ENCODE measurements at regions not wholly inside any gene's neighbourhood (a gene's known extent, or its start where the extent isn't known, plus 50 kb on each side); places are given as distances from the start of the nearest gene placed in this dataset.

DNA sequence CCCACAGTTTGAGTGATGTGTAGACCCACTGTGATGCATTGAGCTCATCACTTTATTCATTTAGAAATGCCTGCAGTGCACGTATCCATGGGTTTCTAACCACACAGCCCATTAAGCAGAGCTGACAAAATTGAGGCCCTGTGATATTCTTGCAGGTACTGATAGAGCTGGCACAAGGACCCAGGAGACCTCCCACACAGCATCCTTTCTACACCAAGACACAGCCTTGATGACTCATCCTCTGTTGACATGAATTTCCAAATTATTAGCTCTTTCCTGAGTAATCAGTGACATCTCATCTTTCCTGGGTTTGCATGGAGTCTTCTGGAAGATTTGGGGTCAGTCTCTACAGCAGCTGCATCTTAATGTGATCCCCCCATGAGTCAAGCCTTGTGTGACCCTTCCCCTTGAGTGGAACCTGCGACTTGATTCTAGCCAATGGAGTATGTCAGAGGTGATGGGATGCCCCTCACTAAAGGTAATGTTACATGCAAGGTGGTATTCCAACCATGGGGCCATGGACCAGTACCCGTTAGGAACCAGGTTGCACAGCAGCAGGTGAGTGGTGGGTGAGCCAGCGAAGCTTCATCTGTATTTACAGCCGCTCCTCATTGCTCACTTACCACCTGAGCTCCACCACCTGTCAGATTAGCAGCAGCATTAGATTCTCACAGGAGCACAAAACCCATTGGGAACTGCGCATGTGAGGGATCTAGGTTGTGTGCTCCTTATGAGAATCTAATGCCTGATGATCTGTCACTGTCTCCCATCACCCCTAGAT is 181.1 kb upstream of the ARL4C start:
- DNase-seq (ENCODE audit: low read depth): peak; percentile 71

GRCh38 chr2:234676783-234677450 is 180.0 kb upstream of the ARL4C start:
- no peak for DNase-seq (ENCODE audit: low read depth)

GRCh38 chr2:234676109-234676782 is 179.4 kb upstream of the ARL4C start:
- DNase-seq (ENCODE audit: low read depth): no peak

DNA sequence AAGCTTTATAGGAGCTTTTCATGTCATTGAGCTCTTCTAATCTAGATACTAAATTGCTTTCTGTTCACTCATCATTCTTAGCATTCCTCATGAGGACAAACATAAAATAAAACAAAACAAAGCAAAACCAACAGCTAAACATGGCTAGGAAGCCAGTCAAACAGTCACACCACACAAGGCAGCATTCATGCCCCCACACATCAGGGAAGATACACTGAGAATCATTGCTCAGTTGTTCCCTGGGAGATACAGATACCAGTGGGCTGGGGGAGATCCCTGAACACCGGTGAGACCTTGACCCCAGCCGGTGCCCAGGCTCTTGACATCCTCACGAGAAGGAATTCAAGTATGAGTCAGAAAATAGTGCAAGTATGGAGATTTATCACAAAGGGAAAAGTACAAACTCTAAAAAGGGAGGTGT is 177.9 kb upstream of the ARL4C start:
- peak; percentile 83 for DNase-seq (ENCODE audit: low read depth)

DNA sequence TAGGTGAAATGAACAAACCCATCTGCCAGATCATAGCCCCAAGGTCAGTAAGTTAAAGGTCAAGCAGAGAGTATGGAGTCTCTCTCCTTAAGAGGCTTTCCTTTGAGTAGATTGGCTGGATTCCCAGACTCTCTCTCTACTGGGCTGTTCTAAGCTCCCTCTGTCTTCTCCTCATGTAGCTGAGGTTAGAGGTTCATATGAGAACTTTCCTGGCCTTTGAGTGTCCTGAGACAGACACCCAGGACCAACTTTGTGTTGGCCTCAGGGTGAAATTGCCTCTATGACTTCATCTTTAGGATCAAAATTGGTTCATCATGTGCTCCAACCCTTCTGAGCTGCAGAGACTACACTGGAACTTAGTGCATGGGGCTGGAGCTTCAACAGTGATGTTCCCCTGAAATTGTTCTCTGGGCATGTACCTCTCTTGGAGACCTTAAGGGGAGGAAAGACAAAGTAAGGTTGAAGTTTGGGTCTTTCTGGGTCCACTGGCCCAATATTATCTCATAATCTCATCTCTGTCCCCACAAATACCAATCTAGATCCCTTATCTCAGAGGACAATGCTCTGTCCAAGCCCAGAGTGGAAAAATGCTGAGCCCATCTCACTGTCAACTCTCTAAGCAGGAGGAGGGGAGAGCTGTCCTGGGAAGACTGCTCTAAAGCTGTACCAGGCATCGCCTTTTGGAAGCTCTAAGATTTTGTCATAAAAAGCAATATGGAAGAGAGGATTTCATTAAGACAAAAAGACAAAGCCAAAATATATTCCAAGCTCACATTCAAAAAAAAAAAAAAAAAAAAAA is 177.3 kb upstream of the ARL4C start:
- DNase-seq (ENCODE audit: low read depth): no peak

- no peak for DNase-seq (ENCODE audit: low read depth)
These were observed 176.6 kb upstream of the ARL4C start for GRCh38 chr2:234673501-234673900.

- no peak for DNase-seq (ENCODE audit: low read depth)
These were observed 175.7 kb upstream of the ARL4C start for GRCh38 chr2:234672498-234673150.

- no peak for DNase-seq (ENCODE audit: low read depth)
These were observed 174.8 kb upstream of the ARL4C start for GRCh38 chr2:234671716-234672115.

GRCh38 chr2:234671231-234671630 is 174.3 kb upstream of the ARL4C start:
- DNase-seq (ENCODE audit: low read depth): no peak

DNA sequence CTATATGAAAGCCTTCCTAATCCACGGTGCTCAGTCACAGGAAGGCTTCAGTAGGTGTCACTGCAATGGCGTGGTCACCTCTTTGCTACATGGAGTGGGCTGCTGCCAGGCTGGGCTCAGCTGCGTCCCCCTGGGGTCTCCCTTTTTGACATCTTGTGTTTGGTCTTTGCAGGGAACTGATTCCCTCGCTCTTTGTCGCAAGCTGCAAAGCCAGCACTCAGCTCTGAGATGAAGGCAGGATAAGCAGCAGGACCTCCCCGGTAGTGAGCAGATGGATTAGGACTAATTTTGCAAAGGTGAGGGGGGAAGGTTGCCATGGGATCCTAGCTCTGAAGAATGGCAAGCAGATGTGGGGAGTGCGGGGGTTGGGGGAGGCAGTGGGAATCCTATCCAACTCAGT is 173.9 kb upstream of the ARL4C start:
- DNase-seq (ENCODE audit: low read depth): no peak

- peak; percentile 87 for DNase-seq (ENCODE audit: low read depth)
These were observed 173.2 kb upstream of the ARL4C start for GRCh38 chr2:234670052-234670451.

DNA sequence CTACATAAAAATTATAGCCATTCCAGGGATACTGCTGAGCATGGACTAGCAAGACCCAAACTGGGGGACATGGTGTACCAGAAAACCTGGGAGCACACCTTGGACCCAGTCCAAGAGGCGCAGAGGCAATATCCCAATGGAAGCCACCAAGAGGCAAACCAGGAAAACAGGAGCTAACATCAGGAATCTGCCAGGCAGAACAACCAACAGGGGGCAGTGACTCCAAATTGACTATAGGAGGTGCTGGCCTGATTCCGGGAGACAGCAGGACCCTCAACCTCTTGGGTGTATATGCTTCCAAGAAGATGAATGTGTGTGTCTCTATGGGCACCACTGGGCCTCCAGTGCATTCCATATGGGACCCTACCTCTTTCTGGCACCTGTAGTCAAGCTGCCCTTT is 172.7 kb upstream of the ARL4C start:
- no peak for DNase-seq (ENCODE audit: low read depth)

DNA sequence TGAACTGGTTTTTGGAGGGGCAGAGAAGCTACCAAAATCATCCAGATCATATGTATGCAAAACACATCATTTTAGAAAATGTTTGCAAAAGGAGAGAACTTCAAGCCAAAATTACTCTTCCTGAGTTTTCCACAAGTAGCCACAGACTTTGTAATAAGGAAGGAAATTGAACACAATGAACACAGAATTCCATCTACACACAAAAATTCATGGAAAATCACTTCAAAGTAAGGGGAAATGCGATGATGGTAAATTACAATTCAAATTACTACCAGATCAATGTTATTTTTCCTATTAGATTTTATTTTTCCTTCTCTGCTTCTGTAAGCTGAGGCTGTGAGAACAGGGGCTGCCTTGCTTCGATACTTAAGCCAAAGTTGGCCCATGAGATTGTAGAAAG is 172.1 kb upstream of the ARL4C start:
- DNase-seq (ENCODE audit: low read depth): no peak

DNA sequence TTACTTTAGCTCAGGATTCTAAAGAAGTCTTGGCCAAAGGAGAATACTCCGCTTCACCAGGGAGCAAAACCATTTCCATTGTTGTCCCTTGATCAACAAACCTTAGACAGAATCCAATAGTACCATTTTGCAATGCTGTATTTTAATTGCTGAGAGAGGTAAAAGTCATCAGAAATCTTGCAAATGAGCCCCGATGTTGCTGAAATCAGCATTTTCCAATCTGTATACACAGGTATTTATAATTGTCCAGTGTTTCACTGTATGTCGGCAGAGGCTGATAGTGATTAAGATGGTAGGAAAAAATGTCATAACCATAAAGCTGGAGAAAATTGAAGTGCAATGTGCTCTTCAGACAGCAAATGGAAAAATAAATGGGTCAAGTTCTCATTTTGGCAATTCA is 170.0 kb upstream of the ARL4C start:
- no peak for DNase-seq (ENCODE audit: low read depth)

- DNase-seq (ENCODE audit: low read depth): no peak
These were observed 168.4 kb upstream of the ARL4C start for GRCh38 chr2:234665304-234665703.

DNA sequence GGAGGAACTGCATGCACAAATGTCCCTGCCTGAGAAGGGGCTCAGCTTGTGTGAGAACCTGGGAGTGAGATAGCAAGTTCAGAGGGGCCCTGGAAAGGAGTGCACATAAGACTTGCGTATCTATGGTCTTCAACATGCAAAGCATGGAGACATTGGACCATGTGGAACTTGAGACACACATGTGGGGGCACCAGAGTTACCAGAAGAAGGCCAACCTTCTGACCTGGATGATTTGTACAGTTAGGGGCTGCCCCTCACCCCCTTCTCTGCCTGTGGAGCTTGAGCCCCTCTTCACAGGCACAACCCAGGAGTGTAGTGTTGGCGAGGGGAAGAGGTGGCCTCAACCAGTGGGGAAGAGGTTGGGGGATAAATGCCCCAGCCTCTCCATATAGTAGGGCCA is 165.0 kb upstream of the ARL4C start:
- no peak for DNase-seq (ENCODE audit: low read depth)

DNA sequence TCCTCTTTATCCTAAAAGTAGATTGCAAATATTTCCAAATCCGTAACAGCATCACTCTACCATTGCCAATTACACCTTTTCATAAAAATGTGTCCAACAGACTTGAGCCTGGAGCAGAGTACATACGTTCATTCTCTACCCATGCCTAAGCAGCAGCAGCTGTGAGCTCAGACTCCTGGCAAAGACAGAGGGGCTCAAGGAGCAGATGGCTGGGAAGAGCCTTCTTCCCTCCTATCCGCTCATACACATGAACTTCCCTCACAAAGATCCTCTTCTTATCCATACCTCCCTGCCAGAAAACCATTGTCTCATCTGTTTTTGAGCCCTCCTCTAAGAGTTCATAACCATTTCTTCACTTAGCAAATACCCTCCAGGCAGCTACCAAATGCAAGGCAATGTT is 164.3 kb upstream of the ARL4C start:
- DNase-seq (ENCODE audit: low read depth): no peak

GRCh38 chr2:234655706-234656105 is 158.8 kb upstream of the ARL4C start:
- DNase-seq (ENCODE audit: low read depth): no peak

DNA sequence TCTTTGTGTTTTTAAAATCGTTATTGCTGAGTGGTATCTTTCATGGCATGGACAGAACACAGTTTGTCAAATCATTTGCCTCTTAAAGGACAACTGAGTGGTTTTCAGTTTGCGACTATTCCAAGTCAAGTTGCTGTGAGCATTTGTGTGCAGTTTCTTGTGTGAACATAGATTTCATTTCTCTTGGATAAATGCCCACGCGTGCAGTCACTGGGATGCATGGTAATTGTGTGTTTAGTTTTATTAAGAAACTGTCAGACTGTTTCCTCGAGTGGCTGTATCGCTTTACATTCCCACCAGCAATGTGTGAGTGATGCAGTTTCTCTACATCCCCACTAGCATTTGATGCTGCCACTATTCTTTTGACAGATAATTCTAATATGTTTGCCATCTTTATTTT is 154.0 kb upstream of the ARL4C start:
- no peak for DNase-seq (ENCODE audit: low read depth)

GRCh38 chr2:234649951-234650350 is 153.1 kb upstream of the ARL4C start:
- no peak for DNase-seq (ENCODE audit: low read depth)

GRCh38 chr2:234643407-234643806 is 146.5 kb upstream of the ARL4C start:
- peak; percentile 34 for DNase-seq (ENCODE audit: low read depth)

DNA sequence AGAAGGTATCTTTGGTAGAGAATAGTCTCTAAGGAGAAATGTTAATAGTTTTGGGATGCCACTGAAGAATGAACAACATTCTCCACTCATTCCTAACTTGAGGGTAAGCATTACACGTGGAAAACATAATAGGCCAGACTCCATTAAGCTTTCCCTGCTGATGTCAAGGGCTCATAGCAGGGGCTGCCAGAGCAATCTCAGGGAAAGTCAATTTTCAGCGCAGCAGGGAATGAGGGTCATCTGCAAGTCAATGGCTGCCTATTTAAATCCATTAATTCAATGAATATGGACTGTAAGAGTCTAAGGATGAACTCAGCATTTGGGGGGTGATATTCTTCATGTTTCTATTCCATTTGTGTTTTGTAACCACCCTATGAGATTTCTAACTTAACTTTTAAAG is 144.2 kb upstream of the ARL4C start:
- DNase-seq (ENCODE audit: low read depth): no peak

Measured in amniotic epithelial cell (primary cell).